K562 (cell line): ENCODE measurements at regions not wholly inside any gene's neighbourhood (a gene's known extent, or its start where the extent isn't known, plus 50 kb on each side); places are given as distances from the start of the nearest gene placed in this dataset.

Experiments used
- ATAC-seq: fragments of 200-7000 bp; cut with Tn5 transposase; 3 replicates; pipeline ENCODE4 v1.9.1; 2020; ENCODE audit warnings: moderate library complexity
- BruUV-seq: library from RNA; stranded (reverse); fragments of 400-500 nt; replicated peaks from 2 replicates; lab custom pipeline; 2021; lab: Mats Ljungman, UMichigan
- CTCF ChIA-PET: fragments of 300-600 bp; formaldehyde crosslinking; extraction: SDS; loops from one replicate; lab custom pipeline; 2021; ENCODE audit warnings: low intra/inter-chr PET ratio; lab: Yijun Ruan, JAX
- POLR2A ChIA-PET: fragments of 300-600, 350-650 bp; sonication (Branson Sonifier 250); formaldehyde crosslinking; extraction: SDS; loops from one replicate; lab custom pipeline; 2021; ENCODE audit warnings: antibody characterized with exemption, inconsistent platforms; lab: Yijun Ruan, JAX
- DNase-seq, 4 experiments: peaks; one replicate each; pipeline versions ENCODE4 v3.0.0 to v3.0.0-alpha.2; 2011 to 2018; ENCODE audit warnings: low spot score in 3 of 4, mixed read lengths in 3 of 4; ENCODE audit errors: extremely low read depth in 1 of 4
- FAIRE-seq: peaks from 2 replicates; lab custom pipeline; 2011; peaks lifted over from hg19 to GRCh38; lab: Jason Lieb, UNC
- H2AFZ ChIP-seq: 2 replicates; pipeline ENCODE4 v1.6.0; 2011; ENCODE audit warnings: low read depth, low read length, control low read depth, inconsistent platforms
- H3K27ac ChIP-seq: fragments of 200-600 bp; 3 replicates; pipeline ENCODE4 v1.8.0; 2011; ENCODE audit warnings: low read depth, mild to moderate bottlenecking, control low read depth, inconsistent platforms, low read length, moderate library complexity, mixed read lengths; ENCODE audit errors: extremely low read depth
- H3K27me3 ChIP-seq, 2 experiments: fragments of 300-600 bp in 1 of 2; 2 replicates in 1 of 2; 3 replicates in 1 of 2; pipeline versions ENCODE4 v1.6.0 to v1.8.0; 2011; ENCODE audit warnings: inconsistent platforms in 2 of 2, low read length in 2 of 2, mild to moderate bottlenecking in 1 of 2, mixed read lengths in 1 of 2, moderate library complexity in 1 of 2; ENCODE audit not compliant: control insufficient read depth in 2 of 2, insufficient read depth in 2 of 2
- H3K36me3 ChIP-seq: fragments of 300-600 bp; 3 replicates; pipeline ENCODE4 v1.8.0; 2011; ENCODE audit warnings: mild to moderate bottlenecking, low read length, inconsistent platforms; ENCODE audit not compliant: control insufficient read depth, insufficient read depth
- H3K4me1 ChIP-seq, 2 experiments: fragments of 200-600 bp in 1 of 2; replicated peaks in 1 of 2; 2 replicates in 1 of 2; 3 replicates in 1 of 2; pipeline versions ENCODE4 v1.5.1 to v1.8.0; 2011; ENCODE audit warnings: inconsistent platforms in 2 of 2, low read length in 2 of 2, mild to moderate bottlenecking in 1 of 2, mixed read lengths in 1 of 2, moderate library complexity in 1 of 2; ENCODE audit not compliant: control insufficient read depth in 2 of 2, insufficient read depth in 2 of 2
- H3K4me2 ChIP-seq: 2 replicates; pipeline ENCODE4 v1.6.1; 2011; ENCODE audit warnings: low read length, control low read depth, inconsistent platforms, mixed read lengths; ENCODE audit not compliant: insufficient read depth
- H3K4me3 ChIP-seq: fragments of 200-600 bp; sonication (generic), shearing (Covaris generic); 2 replicates; pipeline ENCODE4 v1.5.1; 2016; ENCODE audit warnings: control low read depth, inconsistent platforms
- H3K79me2 ChIP-seq: fragments of 200-600 bp; 3 replicates; pipeline ENCODE4 v1.8.0; 2011; ENCODE audit warnings: low read length, inconsistent platforms; ENCODE audit not compliant: control insufficient read depth, insufficient read depth
- H3K9ac ChIP-seq, 2 experiments: 2 replicates each; pipeline versions ENCODE4 v1.6.0 to v1.6.1; 2011; ENCODE audit warnings: low read depth in 2 of 2, low read length in 2 of 2, control low read depth in 1 of 2, inconsistent platforms in 1 of 2, mild to moderate bottlenecking in 1 of 2, mixed read lengths in 1 of 2; ENCODE audit not compliant: insufficient read depth in 1 of 2
- H3K9me1 ChIP-seq: one replicate; pipeline ENCODE4 v1.6.0; 2011; ENCODE audit warnings: inconsistent platforms, mild to moderate bottlenecking, low read length, moderate library complexity; ENCODE audit not compliant: control insufficient read depth, insufficient read depth
- H3K9me3 ChIP-seq: replicated peaks from 2 replicates; pipeline ENCODE4 v1.5.1; 2011; ENCODE audit warnings: low read depth, low read length, inconsistent platforms; ENCODE audit not compliant: control insufficient read depth, insufficient read depth
- H4K20me1 ChIP-seq: replicated peaks from 2 replicates; pipeline ENCODE4 v1.6.1; 2011; ENCODE audit warnings: low read length, inconsistent platforms, mixed read lengths; ENCODE audit not compliant: control insufficient read depth, insufficient read depth
- BACH1 ChIP-seq: fragments of 200-800 bp; sonication (Bioruptor generic); IDR thresholded peaks from 2 replicates; pipeline ENCODE4 v1.6.1; 2016; ENCODE audit warnings: missing genetic modification characterization, missing compliant biosample characterization
- CAMTA2 ChIP-seq: fragments of 250-450 bp; sonication (Bioruptor Pico); conservative IDR thresholded peaks from 2 replicates; pipeline ENCODE4 v1.5.1; 2022
- NUFIP1 ChIP-seq: fragments of 450-650 bp; IDR thresholded peaks from 2 replicates; pipeline ENCODE4 v1.6.1; 2018; ENCODE audit not compliant: partially characterized antibody
- PML ChIP-seq: IDR thresholded peaks from 2 replicates; pipeline ENCODE4 v1.6.1; 2012; ENCODE audit warnings: low read length, inconsistent platforms
- RBM39 ChIP-seq: fragments of 200-400 bp; formaldehyde crosslinking; optimal IDR thresholded peaks from 2 replicates; pipeline ENCODE3; 2018; ENCODE audit warnings: low read depth, low read length
- SAP30 ChIP-seq: fragments of 200-600 bp; sonication (generic); IDR thresholded peaks from 2 replicates; pipeline ENCODE4 v1.6.1; 2012; ENCODE audit warnings: borderline replicate concordance, low read depth, mild to moderate bottlenecking, moderate library complexity, low read length, control low read depth, inconsistent platforms; ENCODE audit not compliant: insufficient read depth, poor library complexity, severe bottlenecking
- ZNF561 ChIP-seq: fragments of 450-650 bp; formaldehyde crosslinking; conservative IDR thresholded peaks from 2 replicates; pipeline ENCODE4 v1.4.0; 2020; ENCODE audit warnings: mild to moderate bottlenecking, moderate library complexity
- ZNF717 ChIP-seq: fragments of 250-450 bp; sonication (Bioruptor Pico); IDR thresholded peaks from 2 replicates; pipeline ENCODE4 v1.5.0; 2021
- WGBS: fragments of 100-300 bp; shearing (Covaris generic); methylation state at CpG from one replicate; pipeline ENCODE4 v1.1.6; 2016; ENCODE audit warnings: low coverage, mixed read lengths; ENCODE audit not compliant: insufficient coverage; ENCODE audit errors: missing lambda C conversion rate; 5-methylcytosine and 5-hydroxymethylcytosine counted together
- in situ Hi-C: fragments of 300-500 bp; cut with MboI; formaldehyde crosslinking; loops from 4 replicates; pipeline ENCODE4 v1.15.0; 2018; ENCODE audit warnings: inconsistent platforms, mixed read lengths
- intact Hi-C: fragments of 100-400 bp; cut with micrococcal nuclease; formaldehyde crosslinking; loops from 2 replicates; pipeline ENCODE4 v1.14.2; 2022
- TF ChIP-seq, protein P1 (sequence below): IDR thresholded peaks from 3 replicates; pipeline ENCODE4 v1.6.1; 2011; ENCODE audit warnings: borderline replicate concordance, mild to moderate bottlenecking; ENCODE audit not compliant: insufficient read length, insufficient read depth

DNA sequence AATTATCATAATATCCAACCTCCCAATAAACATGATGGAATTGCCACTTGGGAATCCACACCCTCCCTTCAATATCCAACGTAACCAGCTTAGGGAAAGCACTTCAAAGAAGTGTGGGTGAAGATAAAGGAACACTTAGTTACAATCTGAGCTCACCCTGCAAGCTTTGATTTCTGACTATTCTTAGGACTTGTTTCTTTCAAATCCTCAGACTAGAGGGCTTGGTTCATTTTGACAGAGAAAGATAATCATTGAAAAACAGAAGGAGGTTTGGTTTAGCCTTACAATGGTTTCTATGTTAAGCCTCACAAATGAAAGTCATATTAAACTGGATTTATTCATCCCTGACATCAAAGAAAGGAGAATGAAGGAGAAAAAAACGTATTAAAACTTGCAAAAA lies 57.9 kb upstream of the SYT13 start:
- Histone ChIP-seq H4K20me1 (no peaks in the 10 kb centered on the region), H3K36me3 (no peaks in the 10 kb centered on the region), H3K27ac (no peak overlapping the region), H3K4me1 (peaks cover 0 to 5% of the 10 kb centered on the region in 2 experiments; a peak in 2 of 5 replicates), H2AFZ (no peak overlapping the region), H3K9me3 (no peaks in the 10 kb centered on the region), H3K9me1 (no peaks in the 10 kb centered on the region), H3K27me3 (peaks cover 6 to 7% of the 10 kb centered on the region in 2 experiments; a peak in 4 of 5 replicates), H3K4me3 (no peak overlapping the region), H3K9ac (no peak overlapping the region), H3K79me2 (no peaks in the 10 kb centered on the region), H3K4me2 (no peak overlapping the region)
- intact Hi-C loops: no loop called here
- no peak for DNase-seq
- ATAC-seq: no peak
- ChIA-PET POLR2A (interaction anchor here (0.9 to 1.0 kb wide), 2 partner anchors 15 to 452 kb away, joined by 3 to 7 read pairs; no protein-coding TSS in a partner anchor), CTCF (no interaction called here)
- no peak for TF ChIP-seq ZNF561
- no peak for TF ChIP-seq CAMTA2
- TF ChIP-seq, protein P1, sequence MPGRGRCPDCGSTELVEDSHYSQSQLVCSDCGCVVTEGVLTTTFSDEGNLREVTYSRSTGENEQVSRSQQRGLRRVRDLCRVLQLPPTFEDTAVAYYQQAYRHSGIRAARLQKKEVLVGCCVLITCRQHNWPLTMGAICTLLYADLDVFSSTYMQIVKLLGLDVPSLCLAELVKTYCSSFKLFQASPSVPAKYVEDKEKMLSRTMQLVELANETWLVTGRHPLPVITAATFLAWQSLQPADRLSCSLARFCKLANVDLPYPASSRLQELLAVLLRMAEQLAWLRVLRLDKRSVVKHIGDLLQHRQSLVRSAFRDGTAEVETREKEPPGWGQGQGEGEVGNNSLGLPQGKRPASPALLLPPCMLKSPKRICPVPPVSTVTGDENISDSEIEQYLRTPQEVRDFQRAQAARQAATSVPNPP: no peak
- TF ChIP-seq NUFIP1: no peak
- TF ChIP-seq SAP30: no peak
- no peak for TF ChIP-seq ZNF717
- TF ChIP-seq BACH1: no peak
- TF ChIP-seq RBM39: no peak
- TF ChIP-seq PML: no peak
- FAIRE-seq: no peak
- in situ Hi-C loops: no loop called here
- 0% methylated on average over 2 of the region's 2 CpGs for WGBS
- no TSS peak for BruUV-seq
